Effector memory CD8-positive, alpha-beta T cell (primary cell): ENCODE measurements at regions not wholly inside any gene's neighbourhood (a gene's known extent, or its start where the extent isn't known, plus 50 kb on each side); places are given as distances from the start of the nearest gene placed in this dataset.

ENCODE experiments used
- ATAC-seq: fragments of 150-1000 bp; cut with Tn5 transposase; replicated peaks from 2 replicates; pipeline ENCODE4 v1.10.0; 2021; ENCODE audit warnings: mild to moderate bottlenecking, moderate library complexity
- DNase-seq, 3 experiments: peaks; one replicate each; pipeline ENCODE4 v3.0.0; 2021
- H3K27ac Mint-ChIP-seq, 2 donors: one replicate each; pipeline ENCODE4 v1.8.0; 2022; ENCODE audit warnings: mild to moderate bottlenecking in 2 of 2, mixed read lengths in 2 of 2, moderate library complexity in 2 of 2
- H3K27me3 Mint-ChIP-seq, 2 donors: one replicate each; pipeline ENCODE4 v1.8.0; 2022; ENCODE audit warnings: mixed read lengths in 2 of 2
- H3K36me3 Mint-ChIP-seq: one replicate; pipeline ENCODE4 v1.8.0; 2022; ENCODE audit warnings: mild to moderate bottlenecking, moderate library complexity, mixed read lengths; ENCODE audit not compliant: insufficient read depth
- H3K4me1 Mint-ChIP-seq, 2 donors: one replicate each; pipeline ENCODE4 v1.8.0; 2022; ENCODE audit warnings: low read depth in 2 of 2, mixed read lengths in 2 of 2
- H3K4me3 Mint-ChIP-seq, 2 donors: one replicate each; pipeline ENCODE4 v1.8.0; 2022; ENCODE audit warnings: mild to moderate bottlenecking in 2 of 2, mixed read lengths in 2 of 2, moderate library complexity in 2 of 2
- H3K9me3 Mint-ChIP-seq, 2 donors: one replicate each; pipeline ENCODE4 v1.8.0; 2022; ENCODE audit warnings: mixed read lengths in 2 of 2

DNA sequence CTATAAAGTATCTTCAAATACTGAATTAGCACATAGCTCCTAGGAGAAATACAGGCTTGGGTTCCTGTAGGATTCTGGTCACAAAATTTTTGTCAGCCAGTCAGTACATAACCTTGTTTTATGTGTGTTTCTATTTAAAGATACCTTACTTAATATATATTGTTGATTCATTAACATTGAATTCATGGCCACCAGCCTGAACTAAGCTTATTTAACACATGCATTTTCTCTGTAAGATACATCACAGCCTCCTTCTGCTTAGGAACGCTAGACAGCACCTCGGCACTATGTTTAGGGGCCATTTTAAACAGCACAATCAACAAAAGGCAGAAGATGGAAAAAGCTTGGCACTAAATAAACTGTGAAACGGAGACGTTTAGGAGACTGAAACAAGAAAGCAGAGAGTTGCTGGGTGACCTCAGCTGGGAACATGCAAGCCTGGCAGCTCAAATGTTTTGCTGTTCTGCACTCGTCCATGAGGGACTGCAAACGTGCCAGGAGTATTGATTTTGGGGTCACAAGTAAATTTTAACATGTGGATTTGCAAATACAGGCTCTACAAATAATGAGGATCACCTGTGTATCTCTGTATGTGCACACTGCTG, 432.2 kb upstream of the TPM1 start:
- H3K27me3 Mint-ChIP-seq: peaks cover 60% of the 10 kb centered on the region in 2 donors
- DNase-seq (no peak), ATAC-seq (no peak)
- H3K9me3 Mint-ChIP-seq: no peaks in the 10 kb centered on the region
- H3K27ac Mint-ChIP-seq: no peak overlapping the region
- H3K4me1 Mint-ChIP-seq: no peaks in the 10 kb centered on the region
- no peak overlapping the region for H3K4me3 Mint-ChIP-seq
- no peaks in the 10 kb centered on the region for H3K36me3 Mint-ChIP-seq

DNA sequence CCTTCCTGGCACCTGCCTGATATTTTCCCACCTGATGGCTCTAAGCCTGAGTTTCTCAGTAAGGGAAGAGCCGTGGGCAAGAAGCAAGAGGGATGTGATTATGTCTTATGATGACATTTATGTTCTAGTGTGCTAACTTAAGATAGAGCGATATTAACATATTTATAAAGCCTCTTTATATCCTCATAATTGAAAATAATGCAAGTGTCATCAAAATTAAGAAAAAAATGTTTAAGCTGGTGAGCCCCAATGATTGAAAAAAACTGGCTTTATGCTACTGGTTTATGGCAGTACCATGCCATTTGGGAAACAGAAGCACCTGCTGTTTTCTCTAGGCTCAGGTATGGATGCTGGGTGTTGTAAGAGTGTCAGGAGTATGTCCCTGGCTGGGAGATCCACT, 431.5 kb upstream of the TPM1 start:
- Mint-ChIP-seq H3K36me3 (no peaks in the 10 kb centered on the region), H3K27me3 (peaks cover 60 to 61% of the 10 kb centered on the region in 2 donors), H3K4me1 (no peaks in the 10 kb centered on the region), H3K4me3 (no peak overlapping the region), H3K9me3 (no peaks in the 10 kb centered on the region), H3K27ac (no peak overlapping the region)
- DNase-seq (no peak), ATAC-seq (no peak)

DNA sequence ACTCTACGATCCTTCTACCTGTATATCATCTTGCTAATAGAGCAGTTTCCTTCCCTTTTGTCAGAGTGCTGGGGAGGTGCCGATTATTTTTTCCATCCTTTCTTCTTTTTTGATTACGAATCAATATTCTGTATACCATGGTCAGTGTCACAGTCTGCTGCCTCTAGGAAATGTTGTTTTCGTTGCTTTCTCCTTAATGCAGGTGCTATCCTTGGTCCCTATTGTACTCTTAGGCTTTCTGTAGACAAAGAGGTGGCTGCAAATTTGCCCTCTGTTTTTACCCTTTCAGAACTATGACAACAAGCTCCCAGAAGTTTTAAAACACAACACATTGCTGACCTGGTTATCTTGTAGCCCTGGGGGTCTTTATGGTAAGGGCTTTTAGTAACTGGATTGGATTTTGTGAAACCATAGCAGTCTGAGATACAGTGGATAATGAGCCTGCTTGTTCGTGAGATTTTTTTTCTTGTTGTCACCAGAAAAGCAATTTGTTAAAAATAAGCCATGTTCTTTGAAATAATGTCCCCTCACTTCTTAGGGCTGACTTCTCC, 430.3 kb upstream of the TPM1 start:
- ATAC-seq (no peak), DNase-seq (no peak)
- Mint-ChIP-seq H3K4me3 (no peak overlapping the region), H3K27me3 (peaks cover 60% of the 10 kb centered on the region in 2 donors), H3K36me3 (no peaks in the 10 kb centered on the region), H3K27ac (no peak overlapping the region), H3K9me3 (no peaks in the 10 kb centered on the region), H3K4me1 (no peaks in the 10 kb centered on the region)

DNA sequence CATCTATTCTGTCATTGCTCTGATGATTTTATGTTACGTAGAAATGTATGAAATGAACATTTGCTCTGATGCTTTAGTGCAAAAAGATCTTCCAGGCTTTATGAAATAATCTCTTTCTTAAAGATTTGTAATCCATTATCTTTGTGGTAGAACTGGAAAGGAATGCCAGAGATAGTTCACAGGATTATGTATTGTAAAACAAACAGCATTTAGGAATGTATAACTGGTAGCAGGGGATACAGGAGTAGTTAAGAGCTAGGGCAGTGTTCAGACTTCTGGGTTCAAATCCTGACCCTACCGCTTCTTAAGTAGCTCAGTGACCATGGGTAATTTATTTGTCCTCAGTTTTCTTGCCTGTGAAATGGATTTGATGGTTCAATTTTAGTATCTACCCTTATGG, 429.8 kb upstream of the TPM1 start:
- DNase-seq (no peak), ATAC-seq (no peak)
- H3K27ac Mint-ChIP-seq: no peak overlapping the region
- H3K9me3 Mint-ChIP-seq: no peaks in the 10 kb centered on the region
- H3K4me1 Mint-ChIP-seq: no peaks in the 10 kb centered on the region
- H3K4me3 Mint-ChIP-seq: no peak overlapping the region
- peaks cover 55 to 59% of the 10 kb centered on the region in 2 donors for H3K27me3 Mint-ChIP-seq
- H3K36me3 Mint-ChIP-seq: no peaks in the 10 kb centered on the region

DNA sequence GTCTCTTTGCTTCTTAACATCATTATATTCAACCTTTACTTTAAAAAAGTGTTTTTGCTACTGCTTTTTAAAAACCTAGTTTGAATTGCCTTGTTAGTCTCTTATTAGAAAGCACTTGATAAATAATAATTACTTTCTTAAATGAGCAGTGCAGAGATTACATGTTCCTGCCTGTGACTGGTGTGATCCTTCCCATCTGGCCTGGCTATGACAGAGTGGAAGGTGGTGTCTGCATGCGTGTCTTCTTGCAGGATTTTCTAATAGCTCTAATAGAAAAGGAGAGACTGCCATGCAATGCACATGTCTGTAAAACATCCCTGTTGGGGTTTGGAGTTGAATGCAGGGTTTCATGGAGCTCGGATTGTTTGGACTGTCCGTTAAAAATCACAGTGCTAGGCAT, 425.8 kb upstream of the TPM1 start:
- no peak for DNase-seq
- H3K27me3 Mint-ChIP-seq: peaks cover 24 to 29% of the 10 kb centered on the region in 2 donors
- H3K4me3 Mint-ChIP-seq: no peak overlapping the region
- H3K27ac Mint-ChIP-seq: no peak overlapping the region
- H3K9me3 Mint-ChIP-seq: no peaks in the 10 kb centered on the region
- no peaks in the 10 kb centered on the region for H3K36me3 Mint-ChIP-seq
- H3K4me1 Mint-ChIP-seq: no peaks in the 10 kb centered on the region
- no peak for ATAC-seq

DNA sequence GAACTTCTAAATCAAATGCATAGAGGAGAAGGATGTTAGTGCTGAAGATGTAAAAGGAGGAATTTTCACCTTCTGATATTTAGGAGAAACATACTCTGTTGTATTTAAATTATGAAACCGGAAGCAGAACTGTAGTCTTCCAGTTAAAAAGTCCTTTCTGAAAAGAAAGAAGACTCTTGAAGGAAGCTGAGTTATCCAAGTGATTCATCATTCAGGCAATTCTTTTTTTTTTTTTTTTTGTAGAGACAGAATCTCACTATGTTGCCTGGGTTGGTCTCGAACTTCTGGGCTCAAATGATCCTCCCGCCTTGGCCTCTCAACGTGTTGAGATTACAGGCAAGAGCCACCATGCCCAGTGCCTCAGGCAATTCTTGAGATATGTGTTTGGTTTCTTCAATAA, 424.8 kb upstream of the TPM1 start:
- no peak for DNase-seq
- H3K4me1 Mint-ChIP-seq: no peaks in the 10 kb centered on the region
- peaks cover 19 to 21% of the 10 kb centered on the region in 2 donors for H3K27me3 Mint-ChIP-seq
- no peak overlapping the region for H3K4me3 Mint-ChIP-seq
- no peaks in the 10 kb centered on the region for H3K36me3 Mint-ChIP-seq
- no peak overlapping the region for H3K27ac Mint-ChIP-seq
- no peaks in the 10 kb centered on the region for H3K9me3 Mint-ChIP-seq
- no peak for ATAC-seq

DNA sequence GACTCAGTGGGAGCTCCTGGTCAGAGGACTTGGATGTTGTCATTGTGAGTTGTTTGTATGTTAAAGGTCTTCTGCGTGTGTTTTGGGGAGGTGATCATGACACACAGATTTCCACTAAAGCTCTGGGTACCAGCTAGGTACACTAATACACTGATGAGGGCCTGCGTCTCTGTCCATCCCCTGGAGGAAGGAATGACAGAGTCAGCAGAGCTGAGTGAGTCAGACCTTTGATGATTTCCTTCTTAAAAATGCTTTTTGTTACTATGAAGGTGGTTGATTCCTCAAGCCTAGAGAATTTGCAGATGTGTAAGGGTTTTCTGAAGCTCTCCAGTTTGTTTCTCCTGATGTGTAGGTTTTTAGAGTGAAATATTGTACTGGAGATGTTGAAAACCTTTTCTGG, 424.1 kb upstream of the TPM1 start:
- H3K9me3 Mint-ChIP-seq: no peaks in the 10 kb centered on the region
- no peak overlapping the region for H3K4me3 Mint-ChIP-seq
- ATAC-seq (no peak), DNase-seq (no peak)
- H3K27me3 Mint-ChIP-seq: peaks cover 12 to 14% of the 10 kb centered on the region in 2 donors
- no peak overlapping the region for H3K27ac Mint-ChIP-seq
- H3K36me3 Mint-ChIP-seq: no peaks in the 10 kb centered on the region
- no peaks in the 10 kb centered on the region for H3K4me1 Mint-ChIP-seq

DNA sequence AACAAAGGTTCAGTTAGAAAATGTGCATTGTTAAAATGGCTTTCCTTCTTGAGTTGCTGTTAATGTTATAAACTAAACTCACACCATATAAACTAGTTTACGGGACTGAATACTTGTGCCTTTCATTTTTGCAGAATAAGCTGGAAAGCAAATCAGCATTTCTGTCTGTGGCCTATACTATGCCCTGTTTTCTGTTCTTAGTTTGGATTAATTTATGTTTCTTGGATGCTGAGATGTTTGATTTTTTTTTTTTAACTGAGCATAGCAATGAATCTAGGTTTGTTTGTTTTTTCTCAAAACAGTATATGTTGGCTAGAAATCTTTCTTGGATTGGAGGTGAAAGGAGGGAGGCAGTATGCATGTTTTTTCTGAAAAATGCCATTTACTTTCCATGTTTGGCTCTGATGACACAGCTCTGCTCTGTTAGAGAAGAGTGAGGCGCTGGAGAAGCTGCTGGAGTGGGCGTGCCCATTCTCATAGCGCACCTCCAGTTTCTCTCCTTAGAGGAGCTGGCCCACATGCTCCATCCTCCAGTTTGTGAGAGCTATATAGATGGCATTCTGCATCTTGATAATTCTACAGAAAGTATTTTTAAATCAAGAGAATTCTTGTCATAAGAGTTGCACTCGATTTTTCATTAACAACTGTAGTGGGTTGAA, 423.6 kb upstream of the TPM1 start:
- Mint-ChIP-seq H3K9me3 (no peaks in the 10 kb centered on the region), H3K4me3 (no peak overlapping the region), H3K27me3 (peaks cover 11 to 13% of the 10 kb centered on the region in 2 donors), H3K36me3 (no peaks in the 10 kb centered on the region), H3K27ac (no peak overlapping the region), H3K4me1 (no peaks in the 10 kb centered on the region)
- DNase-seq: no peak
- ATAC-seq: no peak

DNA sequence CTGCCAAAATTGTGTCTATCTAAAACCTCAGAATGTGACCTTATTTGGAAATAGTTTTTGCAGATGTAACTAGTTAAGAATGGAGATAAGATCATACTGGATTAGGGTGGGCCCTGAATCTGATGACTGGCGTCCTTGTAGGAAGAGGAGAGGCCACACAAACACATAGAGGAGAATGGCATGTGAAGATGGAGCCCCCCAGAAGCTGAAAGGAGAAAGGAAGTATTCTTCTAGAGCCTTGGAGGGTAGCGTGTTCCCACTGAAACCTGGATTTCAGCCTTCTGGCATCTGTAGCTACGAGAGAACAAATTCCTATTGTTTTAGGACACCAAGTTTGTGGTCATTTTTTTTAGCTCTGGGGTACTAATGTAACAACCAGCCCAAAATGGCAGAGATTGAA, 423.0 kb upstream of the TPM1 start:
- H3K4me3 Mint-ChIP-seq: no peak overlapping the region
- H3K4me1 Mint-ChIP-seq: no peaks in the 10 kb centered on the region
- DNase-seq (no peak), ATAC-seq (no peak)
- H3K9me3 Mint-ChIP-seq: no peaks in the 10 kb centered on the region
- H3K27me3 Mint-ChIP-seq: peaks cover 11 to 13% of the 10 kb centered on the region in 2 donors
- no peak overlapping the region for H3K27ac Mint-ChIP-seq
- no peaks in the 10 kb centered on the region for H3K36me3 Mint-ChIP-seq

DNA sequence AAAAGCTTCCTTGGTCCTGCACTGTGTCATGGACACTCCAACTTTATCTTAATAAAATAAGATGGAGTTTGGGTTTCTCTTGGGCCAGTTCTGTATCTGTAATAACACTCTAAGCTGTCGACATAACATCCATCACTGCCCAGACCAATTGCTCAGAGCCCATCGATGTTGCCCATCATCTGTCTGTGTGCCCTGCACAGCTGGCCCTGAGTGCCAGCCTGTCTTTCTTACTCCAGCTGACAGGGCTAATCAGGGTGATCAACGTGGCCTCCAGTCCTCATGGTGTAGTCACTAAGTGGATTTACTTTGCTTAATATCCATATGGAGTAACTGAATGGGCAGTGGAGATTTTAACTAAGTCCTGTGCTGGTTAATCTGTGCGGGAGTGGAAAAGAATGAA, 419.8 kb upstream of the TPM1 start:
- Mint-ChIP-seq H3K4me3 (no peak overlapping the region), H3K27me3 (peaks cover 7 to 15% of the 10 kb centered on the region in 2 donors), H3K9me3 (no peaks in the 10 kb centered on the region), H3K36me3 (no peaks in the 10 kb centered on the region), H3K4me1 (peaks cover 5 to 9% of the 10 kb centered on the region in 2 donors), H3K27ac (no peak overlapping the region)
- ATAC-seq: no peak
- DNase-seq: no peak

DNA sequence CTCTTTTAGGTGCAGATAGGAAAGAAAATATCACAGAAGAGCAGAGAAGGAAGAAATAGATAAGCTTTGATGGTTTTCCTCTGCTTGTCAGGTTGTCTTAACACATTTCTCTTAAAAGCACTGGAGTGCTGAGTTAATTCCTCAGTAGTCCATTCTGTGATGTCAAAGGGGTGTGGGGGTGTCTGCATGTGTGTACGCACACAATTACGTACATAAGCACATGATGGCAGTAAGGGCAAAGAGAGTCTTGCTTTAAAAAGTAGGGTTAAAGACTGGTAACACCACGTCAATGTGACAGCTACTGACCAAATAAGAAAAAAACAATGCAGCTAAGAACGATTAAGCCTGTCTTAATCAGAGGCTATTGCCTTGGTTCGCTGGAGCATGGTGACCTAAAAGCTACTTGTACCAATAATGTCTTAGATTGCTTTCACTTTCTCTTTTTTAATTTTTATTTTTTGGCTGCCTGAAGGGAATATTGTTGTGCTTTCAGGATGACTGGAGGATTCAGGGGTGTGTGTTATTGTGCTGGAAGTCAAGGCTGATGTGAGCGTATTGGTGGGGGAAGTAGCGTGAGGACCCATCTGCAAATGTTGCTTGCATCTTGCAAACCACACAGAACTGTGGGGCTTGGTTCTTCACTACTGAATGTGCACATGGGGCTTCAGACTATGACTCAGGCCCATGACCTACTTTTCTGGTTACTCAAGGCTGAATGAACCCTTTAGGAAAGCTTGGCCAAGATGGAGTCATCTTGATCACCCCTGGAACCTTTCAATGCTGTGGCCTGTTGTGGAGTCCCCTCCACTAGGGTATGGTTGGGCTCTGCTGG, 417.8 kb upstream of the TPM1 start:
- H3K9me3 Mint-ChIP-seq: no peaks in the 10 kb centered on the region
- H3K27ac Mint-ChIP-seq: peak overlapping the region in 1 of 2 donors; percentile 33
- ATAC-seq: no peak
- H3K4me1 Mint-ChIP-seq: peaks cover 5 to 9% of the 10 kb centered on the region in 2 donors
- DNase-seq: no peak
- H3K4me3 Mint-ChIP-seq: peak overlapping the region; percentile 35 to 58
- peaks cover 7 to 21% of the 10 kb centered on the region in 2 donors for H3K27me3 Mint-ChIP-seq
- H3K36me3 Mint-ChIP-seq: no peaks in the 10 kb centered on the region

DNA sequence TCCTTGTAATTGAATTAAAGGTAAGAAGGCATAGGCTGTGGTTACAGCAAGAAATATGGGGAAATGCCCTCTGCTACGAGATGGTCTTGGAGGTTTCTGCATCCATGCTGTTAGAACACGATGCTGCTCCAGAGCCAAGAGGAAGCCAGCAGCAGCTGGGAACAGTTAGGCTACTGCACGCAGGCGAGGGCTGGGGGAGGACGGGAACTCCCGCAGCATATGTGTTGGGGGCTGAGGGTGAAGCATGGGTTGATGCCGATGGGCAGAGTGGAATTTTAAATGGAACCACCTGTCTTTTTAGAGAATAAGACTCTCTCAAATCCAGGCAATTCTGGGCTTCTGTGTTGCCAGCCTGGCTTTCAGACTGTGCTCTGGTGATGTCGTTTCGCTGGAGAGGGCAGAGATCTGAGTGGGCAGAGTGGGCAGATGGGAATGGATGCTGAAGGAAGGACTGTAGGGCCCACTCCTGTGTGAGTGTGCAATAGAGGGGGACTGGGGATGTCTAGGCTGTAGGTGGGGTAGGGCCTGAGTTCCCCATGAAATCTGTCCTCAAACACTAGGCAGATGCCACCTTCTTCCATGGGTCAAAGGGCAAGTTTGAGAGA, 417.0 kb upstream of the TPM1 start:
- Mint-ChIP-seq H3K36me3 (no peaks in the 10 kb centered on the region), H3K27ac (peak overlapping the region in 1 of 2 donors; percentile 41), H3K4me3 (peak overlapping the region in 1 of 2 donors; percentile 58), H3K4me1 (peaks cover 5 to 9% of the 10 kb centered on the region in 2 donors), H3K9me3 (no peaks in the 10 kb centered on the region), H3K27me3 (peaks cover 7 to 24% of the 10 kb centered on the region in 2 donors)
- ATAC-seq (no peak), DNase-seq (no peak)

DNA sequence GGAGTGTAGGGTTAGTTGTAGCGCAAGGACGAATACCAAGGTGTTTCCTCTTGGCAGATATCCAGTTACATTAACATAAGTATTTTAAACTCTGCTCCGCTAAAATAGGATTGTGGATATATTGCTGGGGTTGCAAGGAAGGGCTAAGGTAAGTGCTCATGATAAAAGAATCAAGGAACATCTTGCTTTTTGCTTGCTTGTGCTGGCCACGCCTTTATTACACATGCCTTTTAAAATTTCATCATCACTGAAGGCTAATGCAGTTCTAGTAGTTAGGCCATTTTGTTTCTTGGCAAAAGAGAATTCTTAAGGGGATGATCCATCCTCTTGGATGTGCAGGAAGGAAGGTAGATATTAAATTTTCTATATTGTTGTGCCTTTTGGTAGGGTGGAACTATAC, 415.6 kb upstream of the TPM1 start:
- Mint-ChIP-seq H3K27ac (no peak overlapping the region), H3K36me3 (no peaks in the 10 kb centered on the region), H3K27me3 (peaks cover 7 to 28% of the 10 kb centered on the region in 2 donors), H3K9me3 (no peaks in the 10 kb centered on the region), H3K4me3 (no peak overlapping the region), H3K4me1 (peaks cover 5 to 9% of the 10 kb centered on the region in 2 donors)
- no peak for ATAC-seq
- DNase-seq: no peak
